Fibroblast of skin of right biceps (primary cell): ENCODE measurements at regions not wholly inside any gene's neighbourhood (a gene's known extent, or its start where the extent isn't known, plus 50 kb on each side); places are given as distances from the start of the nearest gene placed in this dataset.

Source experiments
- DNase-seq: peaks from one replicate; pipeline ENCODE4 v3.0.0-alpha.2; 2013

- no peak for DNase-seq
These were observed 235.7 kb upstream of the CADM1 start for GRCh38 chr11:115739878-115740277.

DNA sequence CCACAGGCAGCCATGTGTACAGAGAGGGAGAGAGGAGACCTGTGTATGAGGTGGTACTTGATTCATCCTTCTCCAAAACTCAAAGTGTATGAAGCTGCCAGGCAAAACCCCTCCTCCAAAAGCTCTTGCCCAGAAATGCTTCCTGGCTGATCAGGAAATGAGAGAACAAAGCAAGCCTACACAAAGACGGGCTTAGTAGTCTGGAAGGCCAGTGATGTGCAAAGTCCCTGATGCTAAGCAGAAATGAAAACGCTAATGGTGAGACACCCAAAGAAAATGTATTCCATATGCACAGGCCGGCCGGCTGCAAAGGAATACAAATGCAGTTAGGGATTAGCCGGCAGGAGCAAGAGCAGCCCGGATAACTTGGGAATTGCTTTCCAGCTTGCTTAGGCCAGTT lies 234.9 kb upstream of the CADM1 start:
- DNase-seq = peak; percentile 18

DNA sequence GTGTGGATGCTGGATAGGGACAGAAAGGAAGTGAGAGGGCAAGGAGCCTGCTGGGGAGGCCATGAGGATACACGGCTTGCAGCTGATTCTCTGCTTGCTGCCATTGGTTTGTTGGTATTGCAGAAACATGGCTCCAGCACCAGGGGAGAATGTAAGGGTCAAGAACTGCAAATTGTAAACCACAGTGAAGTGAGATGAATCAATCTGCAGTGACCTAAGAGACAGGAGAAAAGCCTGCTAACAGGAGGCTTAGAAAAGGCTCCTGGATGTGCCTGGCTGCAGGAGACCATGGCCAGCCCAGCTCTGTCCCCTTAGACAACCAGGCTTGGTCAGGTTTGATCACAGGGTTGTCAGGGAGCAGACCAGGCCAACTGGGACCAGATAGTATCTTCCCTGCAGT lies 233.7 kb upstream of the CADM1 start:
- no peak for DNase-seq

GRCh38 chr11:115736146-115736545 lies 231.9 kb upstream of the CADM1 start:
- DNase-seq = no peak

DNA sequence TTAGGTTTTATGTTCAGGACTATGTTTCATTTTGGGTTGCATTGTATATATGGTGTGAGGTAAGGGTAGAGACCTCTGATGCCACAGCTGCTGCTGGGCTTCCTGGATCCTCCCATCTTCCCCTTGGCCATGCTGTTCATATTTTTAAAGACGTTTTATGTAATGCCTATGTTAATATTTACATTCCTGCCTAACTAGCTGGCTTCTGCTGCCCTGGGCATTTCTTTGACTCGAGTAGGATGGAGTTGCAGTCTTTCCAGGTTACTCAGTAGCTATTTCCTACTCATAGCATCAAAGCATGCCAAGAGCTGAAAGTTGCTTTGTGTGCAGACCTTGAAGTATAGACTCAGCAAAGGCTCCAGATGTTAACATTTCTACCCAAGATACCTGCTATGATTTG lies 220.5 kb upstream of the CADM1 start:
- peak; percentile 71 for DNase-seq

GRCh38 chr11:115722711-115723110 lies 218.5 kb upstream of the CADM1 start:
- DNase-seq = no peak

GRCh38 chr11:115721296-115721995 lies 217.2 kb upstream of the CADM1 start:
- DNase-seq = no peak

DNA sequence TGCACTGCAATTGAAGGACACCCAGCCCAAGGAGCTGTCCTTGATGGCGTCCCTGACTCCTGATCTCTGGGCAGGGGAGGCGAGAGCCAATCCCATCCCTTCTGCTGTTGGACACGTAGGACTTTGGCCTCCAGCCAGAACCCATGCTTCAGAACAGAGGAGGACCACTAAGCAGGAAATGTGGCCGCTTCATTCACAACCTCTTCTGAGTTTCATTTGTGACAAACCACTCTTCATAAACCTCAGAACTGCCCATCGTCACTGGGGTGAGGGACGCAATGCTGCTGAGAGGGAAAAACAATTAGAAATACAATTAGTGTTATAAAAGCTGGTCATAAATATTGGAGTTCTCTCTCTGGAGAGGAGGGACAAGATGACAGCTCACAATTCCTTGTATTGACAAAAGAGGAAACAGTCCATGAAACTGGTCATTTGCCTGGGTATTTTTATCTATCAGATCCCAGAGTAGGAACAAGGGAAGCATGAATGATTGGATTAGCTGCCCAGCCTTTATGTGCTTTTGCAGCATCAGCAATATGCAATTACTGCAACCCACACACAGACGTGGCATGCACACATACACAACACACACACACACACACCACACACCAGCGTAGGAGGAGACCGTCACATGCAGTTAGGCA lies 216.5 kb upstream of the CADM1 start:
- DNase-seq = no peak

GRCh38 chr11:115718945-115719344 lies 214.7 kb upstream of the CADM1 start:
- no peak for DNase-seq

- no peak for DNase-seq
These were observed 213.9 kb upstream of the CADM1 start for GRCh38 chr11:115718106-115718505.

DNA sequence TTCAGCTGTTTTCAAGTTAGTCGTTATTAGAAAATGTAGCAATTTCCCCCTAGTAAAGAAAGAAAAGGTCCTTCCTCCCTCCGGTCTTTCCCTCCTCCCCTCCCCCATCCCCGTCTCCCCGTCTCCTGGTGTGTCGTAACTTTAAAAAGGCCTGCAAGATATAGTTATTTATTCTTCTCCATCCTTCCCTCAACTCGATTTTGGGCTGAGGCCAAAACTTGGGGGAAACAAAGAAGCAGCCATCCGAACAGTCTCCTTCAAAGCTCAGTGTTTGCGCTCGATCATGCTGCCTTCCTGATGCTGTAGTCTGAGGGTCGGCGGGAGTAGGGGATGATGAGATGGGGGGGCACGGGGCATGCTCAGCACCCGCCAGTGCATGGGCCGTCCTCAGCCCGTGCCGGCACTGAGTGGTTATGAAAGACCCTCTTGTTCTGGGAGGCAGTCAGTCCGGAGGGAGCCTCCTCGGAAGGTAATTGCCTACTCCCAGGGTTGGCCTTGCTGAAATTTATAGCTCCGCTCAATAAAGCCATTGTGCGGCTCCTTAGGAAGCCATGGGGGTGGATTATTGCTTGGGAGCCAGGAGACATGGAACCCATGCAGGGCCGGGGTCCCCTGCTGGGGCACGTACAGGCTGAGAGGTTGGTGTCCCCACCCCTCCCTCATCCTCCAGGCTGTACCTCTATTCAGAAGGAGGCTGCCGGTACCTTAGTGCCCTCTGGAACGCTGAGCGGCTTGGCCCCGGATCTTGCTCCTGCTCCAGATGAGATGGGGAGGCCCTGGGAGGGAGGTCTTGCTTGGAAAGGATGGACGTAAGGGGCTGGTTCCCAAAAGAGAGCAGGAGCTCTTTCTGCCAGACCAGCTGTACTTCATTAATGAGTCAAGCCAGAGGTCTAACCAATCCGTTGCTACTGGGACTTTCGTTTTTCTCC lies 212.7 kb upstream of the CADM1 start:
- peak; percentile 45 for DNase-seq

- no peak for DNase-seq
These were observed 211.9 kb upstream of the CADM1 start for GRCh38 chr11:115716080-115716479.

DNA sequence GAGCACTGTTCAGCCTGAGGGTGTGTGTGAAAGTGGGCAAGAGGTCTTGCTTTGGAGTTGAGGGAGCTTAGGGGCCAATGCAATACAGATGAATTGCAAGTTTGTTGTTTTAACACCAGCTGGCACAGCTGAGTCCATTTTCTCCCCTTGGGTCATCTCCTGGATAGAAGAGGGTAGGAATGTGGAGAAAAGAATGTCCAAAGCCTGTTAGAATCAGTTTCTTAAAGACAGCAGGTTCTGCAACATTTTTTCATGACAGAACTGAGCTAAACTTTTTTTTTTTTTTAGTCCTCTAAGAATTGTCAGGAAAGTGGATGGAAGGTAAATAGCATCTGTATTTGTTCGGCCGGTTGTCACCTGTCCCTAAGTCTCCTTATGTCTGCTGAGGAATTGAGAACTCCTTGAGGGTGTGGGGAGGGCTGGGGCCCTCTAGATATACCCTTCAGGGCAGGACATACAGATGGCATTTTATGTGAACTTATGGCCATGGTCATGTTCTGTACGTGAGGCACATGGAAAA lies 211.1 kb upstream of the CADM1 start:
- DNase-seq = no peak

DNA sequence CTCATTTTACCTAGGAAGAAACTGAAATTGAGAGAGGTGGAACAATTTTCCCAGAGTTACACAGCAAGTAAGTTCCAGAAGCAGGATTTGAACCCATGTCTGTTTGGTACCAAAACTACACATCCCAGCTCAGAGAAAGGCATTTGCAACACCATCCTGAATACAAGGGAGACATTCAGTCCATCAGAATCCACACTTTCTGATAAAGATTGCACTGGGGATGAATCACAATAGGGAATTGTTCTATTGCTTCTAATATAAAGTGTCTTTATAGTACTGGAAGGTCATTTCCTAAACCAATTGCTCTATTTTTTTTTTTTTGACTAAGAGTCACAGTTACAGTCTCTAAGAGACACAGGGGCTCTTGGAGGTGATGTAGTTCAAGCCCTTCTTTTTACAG lies 208.1 kb upstream of the CADM1 start:
- DNase-seq = no peak

GRCh38 chr11:115710980-115711379 lies 206.8 kb upstream of the CADM1 start:
- DNase-seq = peak; percentile 34

GRCh38 chr11:115710426-115710825 lies 206.2 kb upstream of the CADM1 start:
- DNase-seq = no peak

DNA sequence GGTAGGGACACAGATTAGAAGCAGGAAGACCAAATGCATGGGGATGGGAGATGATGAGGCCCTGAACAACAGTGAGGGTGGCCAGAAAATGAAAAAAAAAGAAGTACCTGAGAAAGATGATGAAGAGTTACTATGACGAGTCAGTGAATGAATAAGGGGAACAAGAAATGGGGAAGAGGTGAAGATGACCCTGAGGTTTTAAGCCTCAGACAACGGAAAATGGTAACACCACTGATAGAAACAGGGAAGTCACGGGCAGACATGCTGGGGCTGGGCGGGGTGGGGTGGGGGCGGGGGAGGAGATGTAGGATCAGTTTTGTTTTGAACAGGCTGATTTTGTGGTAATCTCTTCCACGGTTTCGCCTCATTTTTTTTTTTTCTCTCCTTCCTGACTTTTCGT lies 205.1 kb upstream of the CADM1 start:
- DNase-seq = no peak

GRCh38 chr11:115707180-115707905 lies 203.1 kb upstream of the CADM1 start:
- DNase-seq = no peak

GRCh38 chr11:115706626-115707135 lies 202.5 kb upstream of the CADM1 start:
- no peak for DNase-seq

- no peak for DNase-seq
These were observed 201.0 kb upstream of the CADM1 start for GRCh38 chr11:115705200-115705599.

- DNase-seq = no peak
These were observed 197.0 kb upstream of the CADM1 start for GRCh38 chr11:115700981-115701875.
